Peyer's patch (tissue), 4 donors: ENCODE measurements at regions not wholly inside any gene's neighbourhood (a gene's known extent, or its start where the extent isn't known, plus 50 kb on each side); places are given as distances from the start of the nearest gene placed in this dataset.

Source experiments
- DNase-seq, 3 donors: peaks; one replicate each; pipeline ENCODE4 v3.0.0-alpha.2; 2017 to 2019
- H3K27ac ChIP-seq, 4 donors: fragments of 200-600 bp; sonication (generic); one replicate each; pipeline ENCODE4 v1.5.1; 2016 to 2019
- H3K27me3 ChIP-seq, 2 donors: fragments of 200-600 bp; sonication (generic); one replicate each; pipeline ENCODE4 v1.5.1; 2019
- H3K36me3 ChIP-seq, 3 donors: fragments of 200-600 bp; sonication (generic); one replicate each; pipeline ENCODE4 v1.5.1; 2016 to 2019
- H3K4me1 ChIP-seq, 4 donors: fragments of 200-600 bp; sonication (generic); one replicate each; pipeline ENCODE4 v1.5.1; 2016 to 2019
- H3K4me3 ChIP-seq, 4 donors: fragments of 200-600 bp; sonication (generic); 1 replicate in 3 of 4; 2 replicates in 1 of 4; pipeline ENCODE4 v1.5.1; 2016 to 2019; ENCODE audit warnings: mild to moderate bottlenecking in 1 of 4
- H3K9me3 ChIP-seq, 4 donors: fragments of 200-600 bp; sonication (generic); one replicate each; pipeline ENCODE4 v1.5.1; 2016 to 2019; ENCODE audit warnings: mild to moderate bottlenecking in 1 of 4
- CTCF ChIP-seq, 6 experiments: fragments of 450-650 bp in 4 of 6; fragments of 200-600 bp in 2 of 6; sonication (generic) in 1 of 6; IDR thresholded peaks; one replicate each; pipeline ENCODE4 v1.5.1; 2017 to 2019; ENCODE audit warnings: antibody characterized with exemption in 6 of 6, mild to moderate bottlenecking in 3 of 6, moderate library complexity in 1 of 6
- POLR2A ChIP-seq, 2 donors: fragments of 450-650 bp; IDR thresholded peaks; one replicate each; pipeline ENCODE4 v1.5.1; 2017; ENCODE audit warnings: antibody characterized with exemption in 2 of 2, mild to moderate bottlenecking in 2 of 2, moderate library complexity in 2 of 2

- H3K27ac ChIP-seq = no peak overlapping the region
- H3K36me3 ChIP-seq = no peaks in the 10 kb centered on the region
- TF ChIP-seq CTCF (IDR thresholded peaks at IDR 0.05) = no peak
- H3K9me3 ChIP-seq = no peaks in the 10 kb centered on the region
- H3K4me1 ChIP-seq = no peaks in the 10 kb centered on the region
- H3K27me3 ChIP-seq = no peaks in the 10 kb centered on the region
- no peak for DNase-seq
- no peak overlapping the region for H3K4me3 ChIP-seq
Measured at GRCh38 chr9:73841018-73841417, 656.1 kb upstream of the RORB start.

GRCh38 chr9:73844135-73844534 is 653.0 kb upstream of the RORB start:
- H3K4me3 ChIP-seq = no peak overlapping the region
- DNase-seq = no peak
- TF ChIP-seq CTCF (IDR thresholded peaks at IDR 0.05) = no peak
- no peak for TF ChIP-seq POLR2A (IDR thresholded peaks at IDR 0.05)
- no peaks in the 10 kb centered on the region for H3K36me3 ChIP-seq
- no peaks in the 10 kb centered on the region for H3K4me1 ChIP-seq
- H3K27ac ChIP-seq = no peak overlapping the region
- no peaks in the 10 kb centered on the region for H3K27me3 ChIP-seq
- H3K9me3 ChIP-seq = no peaks in the 10 kb centered on the region

- Histone ChIP-seq H3K27ac (no peak overlapping the region), H3K9me3 (no peaks in the 10 kb centered on the region), H3K27me3 (no peaks in the 10 kb centered on the region), H3K4me3 (no peak overlapping the region), H3K4me1 (no peaks in the 10 kb centered on the region), H3K36me3 (no peaks in the 10 kb centered on the region)
- TF ChIP-seq CTCF (IDR thresholded peaks at IDR 0.05) (no peak), POLR2A (IDR thresholded peaks at IDR 0.05) (no peak)
- no peak for DNase-seq
Measured at GRCh38 chr9:73845539-73845938, 651.6 kb upstream of the RORB start.

GRCh38 chr9:73845954-73846690 is 651.0 kb upstream of the RORB start:
- Histone ChIP-seq H3K36me3 (no peaks in the 10 kb centered on the region), H3K27ac (no peak overlapping the region), H3K4me3 (no peak overlapping the region), H3K27me3 (no peaks in the 10 kb centered on the region), H3K9me3 (no peaks in the 10 kb centered on the region), H3K4me1 (no peaks in the 10 kb centered on the region)
- TF ChIP-seq POLR2A (IDR thresholded peaks at IDR 0.05) (no peak), CTCF (IDR thresholded peaks at IDR 0.05) (no peak)
- no peak for DNase-seq

GRCh38 chr9:73847536-73847935 is 649.6 kb upstream of the RORB start:
- H3K36me3 ChIP-seq = no peaks in the 10 kb centered on the region
- H3K27me3 ChIP-seq = no peaks in the 10 kb centered on the region
- H3K27ac ChIP-seq = no peak overlapping the region
- no peak overlapping the region for H3K4me3 ChIP-seq
- TF ChIP-seq POLR2A (IDR thresholded peaks at IDR 0.05) (no peak), CTCF (IDR thresholded peaks at IDR 0.05) (no peak)
- no peak for DNase-seq
- no peaks in the 10 kb centered on the region for H3K9me3 ChIP-seq
- no peaks in the 10 kb centered on the region for H3K4me1 ChIP-seq

- Histone ChIP-seq H3K27me3 (no peaks in the 10 kb centered on the region), H3K36me3 (no peaks in the 10 kb centered on the region), H3K9me3 (no peaks in the 10 kb centered on the region), H3K4me3 (no peak overlapping the region), H3K27ac (no peak overlapping the region), H3K4me1 (no peaks in the 10 kb centered on the region)
- no peak for DNase-seq
- no peak for TF ChIP-seq POLR2A (IDR thresholded peaks at IDR 0.05)
- no peak for TF ChIP-seq CTCF (IDR thresholded peaks at IDR 0.05)
Measured at GRCh38 chr9:73853549-73853948, 643.6 kb upstream of the RORB start.
